SU-DHL-6 (cell line): ENCODE measurements at regions not wholly inside any gene's neighbourhood (a gene's known extent, or its start where the extent isn't known, plus 50 kb on each side); places are given as distances from the start of the nearest gene placed in this dataset.

Experiments used
- H2AFZ ChIP-seq: fragments of 200-600 bp; sonication (generic); 2 replicates; pipeline ENCODE4 v1.6.1; 2014; ENCODE audit warnings: low read depth, mild to moderate bottlenecking, moderate library complexity, mixed read lengths, antibody characterized with exemption, low read length; ENCODE audit not compliant: severe bottlenecking
- H3F3A ChIP-seq: fragments of 200-600 bp; shearing (Covaris generic); 2 replicates; pipeline ENCODE4 v1.6.0; 2016; ENCODE audit warnings: antibody characterized with exemption, mild to moderate bottlenecking; ENCODE audit not compliant: insufficient read depth
- H3K27ac ChIP-seq: fragments of 200-600 bp; sonication (generic); 2 replicates; pipeline ENCODE4 v1.5.1; 2016; ENCODE audit warnings: low read depth, mild to moderate bottlenecking, low read length, moderate library complexity, mixed read lengths
- H3K27me3 ChIP-seq: fragments of 200-600 bp; sonication (generic), shearing (Covaris generic); 2 replicates; pipeline ENCODE4 v1.6.0; 2014; ENCODE audit warnings: mild to moderate bottlenecking, low read length
- H3K36me3 ChIP-seq: fragments of 200-600 bp; sonication (generic); 2 replicates; pipeline ENCODE4 v1.6.1; 2014; ENCODE audit warnings: mild to moderate bottlenecking, low read length, mixed read lengths
- H3K4me2 ChIP-seq: fragments of 300-600, 200-600 bp; shearing (Covaris generic), sonication (generic); 2 replicates; pipeline ENCODE4 v1.6.0; 2014; ENCODE audit warnings: low read length, low read depth, mild to moderate bottlenecking; ENCODE audit not compliant: poor library complexity, severe bottlenecking
- H3K4me3 ChIP-seq: fragments of 200-600 bp; sonication (generic); 2 replicates; pipeline ENCODE4 v1.5.1; 2014; ENCODE audit warnings: antibody characterized with exemption, low read length, mild to moderate bottlenecking, mixed read lengths; ENCODE audit not compliant: insufficient read depth, poor library complexity, severe bottlenecking
- H3K79me2 ChIP-seq: fragments of 200-600 bp; sonication (generic); 2 replicates; pipeline ENCODE4 v1.6.1; 2014; ENCODE audit warnings: mild to moderate bottlenecking, low read length, moderate library complexity; ENCODE audit not compliant: insufficient read depth
- H3K9ac ChIP-seq: fragments of 200-600 bp; sonication (generic); 2 replicates; pipeline ENCODE4 v1.7.0; 2014; ENCODE audit warnings: mild to moderate bottlenecking, low read length
- H3K9me2 ChIP-seq: fragments of 200-600 bp; sonication (generic); replicated peaks from 2 replicates; pipeline ENCODE4 v1.6.1; 2014; ENCODE audit warnings: low read length; ENCODE audit not compliant: insufficient read depth
- H3K9me3 ChIP-seq: fragments of 200-600 bp; sonication (generic); 2 replicates; pipeline ENCODE4 v1.6.1; 2014; ENCODE audit warnings: low read length, mixed read lengths; ENCODE audit not compliant: insufficient read depth
- H4K20me1 ChIP-seq: fragments of 200-600 bp; sonication (generic); 2 replicates; pipeline ENCODE4 v1.6.1; 2014; ENCODE audit warnings: low read depth, mild to moderate bottlenecking, antibody characterized with exemption, low read length, moderate library complexity, mixed read lengths
- CTCF ChIP-seq: fragments of 200-600 bp; sonication (generic); IDR thresholded peaks from one replicate; pipeline ENCODE4 v1.5.1; 2017; ENCODE audit warnings: antibody characterized with exemption, mild to moderate bottlenecking, low read length, moderate library complexity; ENCODE audit not compliant: insufficient read depth, poor library complexity, severe bottlenecking
- EZH2phosphoT487 ChIP-seq: fragments of 200-600 bp; sonication (generic), shearing (Covaris generic); conservative IDR thresholded peaks from 2 replicates; pipeline ENCODE4 v1.6.1; 2018; ENCODE audit warnings: mild to moderate bottlenecking, antibody characterized with exemption, low read length, moderate library complexity, mixed read lengths

- Histone ChIP-seq H3K4me3 (no peak overlapping the region), H3K9ac (no peak overlapping the region), H3K4me2 (no peak overlapping the region), H3K9me3 (no peaks in the 10 kb centered on the region), H3F3A (no peaks in the 10 kb centered on the region), H3K79me2 (no peaks in the 10 kb centered on the region), H3K27ac (no peak overlapping the region), H2AFZ (no peak overlapping the region), H3K27me3 (no peaks in the 10 kb centered on the region), H4K20me1 (no peaks in the 10 kb centered on the region), H3K9me2 (no peaks in the 10 kb centered on the region), H3K36me3 (no peaks in the 10 kb centered on the region)
- TF ChIP-seq EZH2phosphoT487 (no peak), CTCF (no peak)
These were observed 123.2 kb downstream of the TRIML1 start for GRCh38 chr4:188262464-188262863.

GRCh38 chr4:188263321-188263720 lies 124.1 kb downstream of the TRIML1 start:
- Histone ChIP-seq H3F3A (no peaks in the 10 kb centered on the region), H3K9me3 (no peaks in the 10 kb centered on the region), H3K36me3 (no peaks in the 10 kb centered on the region), H3K27me3 (no peaks in the 10 kb centered on the region), H3K27ac (no peak overlapping the region), H4K20me1 (no peaks in the 10 kb centered on the region), H2AFZ (no peak overlapping the region), H3K4me3 (no peak overlapping the region), H3K9ac (no peak overlapping the region), H3K79me2 (no peaks in the 10 kb centered on the region), H3K4me2 (no peak overlapping the region), H3K9me2 (no peaks in the 10 kb centered on the region)
- TF ChIP-seq CTCF (no peak), EZH2phosphoT487 (no peak)

- no peaks in the 10 kb centered on the region for H3F3A ChIP-seq
- H4K20me1 ChIP-seq: no peaks in the 10 kb centered on the region
- no peak overlapping the region for H3K9ac ChIP-seq
- no peak overlapping the region for H3K27ac ChIP-seq
- H3K27me3 ChIP-seq: no peaks in the 10 kb centered on the region
- H3K79me2 ChIP-seq: no peaks in the 10 kb centered on the region
- no peak overlapping the region for H3K4me2 ChIP-seq
- no peak overlapping the region for H3K4me3 ChIP-seq
- no peaks in the 10 kb centered on the region for H3K9me3 ChIP-seq
- no peak for TF ChIP-seq CTCF
- no peak for TF ChIP-seq EZH2phosphoT487
- no peaks in the 10 kb centered on the region for H3K9me2 ChIP-seq
- H3K36me3 ChIP-seq: no peaks in the 10 kb centered on the region
- no peak overlapping the region for H2AFZ ChIP-seq
These were observed 127.1 kb downstream of the TRIML1 start for GRCh38 chr4:188266386-188266785.
